Epithelial cell of esophagus (primary cell): ENCODE measurements at regions not wholly inside any gene's neighbourhood (a gene's known extent, or its start where the extent isn't known, plus 50 kb on each side); places are given as distances from the start of the nearest gene placed in this dataset.

Source experiments
- DNase-seq: peaks from one replicate; pipeline ENCODE4 v3.0.0; 2010; ENCODE audit warnings: low read depth
- H3K4me3 ChIP-seq: 2 replicates; pipeline ENCODE4 v1.5.1; 2011; ENCODE audit warnings: mild to moderate bottlenecking, low read length, control low read depth
- TF ChIP-seq, protein P1 (sequence below): IDR thresholded peaks from 2 replicates; pipeline ENCODE4 v1.5.1; 2011; ENCODE audit warnings: low read depth, mild to moderate bottlenecking, low read length, control low read depth, inconsistent platforms; ENCODE audit not compliant: insufficient read depth; ENCODE audit errors: missing control alignments

DNA sequence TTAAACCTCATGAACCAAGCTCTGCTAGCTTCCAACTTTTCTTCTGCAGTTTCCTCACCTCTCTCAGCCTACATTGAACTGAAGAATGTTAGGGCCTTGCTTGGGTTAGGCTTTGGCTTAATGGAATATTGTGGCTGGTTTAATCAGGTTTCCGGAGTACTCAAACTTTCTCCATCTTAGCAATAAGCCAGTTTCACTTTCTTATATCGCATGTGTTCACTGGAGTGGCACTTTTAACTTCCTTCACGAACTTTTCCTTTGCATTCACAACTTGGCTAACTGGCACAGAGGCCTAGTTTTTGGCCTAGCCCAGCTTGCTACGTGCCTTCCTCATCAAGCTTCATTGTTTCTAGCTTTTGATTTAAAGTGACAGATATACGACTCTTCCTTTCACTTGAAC, 81.0 kb upstream of the MAST4 start:
- TF ChIP-seq, protein P1, sequence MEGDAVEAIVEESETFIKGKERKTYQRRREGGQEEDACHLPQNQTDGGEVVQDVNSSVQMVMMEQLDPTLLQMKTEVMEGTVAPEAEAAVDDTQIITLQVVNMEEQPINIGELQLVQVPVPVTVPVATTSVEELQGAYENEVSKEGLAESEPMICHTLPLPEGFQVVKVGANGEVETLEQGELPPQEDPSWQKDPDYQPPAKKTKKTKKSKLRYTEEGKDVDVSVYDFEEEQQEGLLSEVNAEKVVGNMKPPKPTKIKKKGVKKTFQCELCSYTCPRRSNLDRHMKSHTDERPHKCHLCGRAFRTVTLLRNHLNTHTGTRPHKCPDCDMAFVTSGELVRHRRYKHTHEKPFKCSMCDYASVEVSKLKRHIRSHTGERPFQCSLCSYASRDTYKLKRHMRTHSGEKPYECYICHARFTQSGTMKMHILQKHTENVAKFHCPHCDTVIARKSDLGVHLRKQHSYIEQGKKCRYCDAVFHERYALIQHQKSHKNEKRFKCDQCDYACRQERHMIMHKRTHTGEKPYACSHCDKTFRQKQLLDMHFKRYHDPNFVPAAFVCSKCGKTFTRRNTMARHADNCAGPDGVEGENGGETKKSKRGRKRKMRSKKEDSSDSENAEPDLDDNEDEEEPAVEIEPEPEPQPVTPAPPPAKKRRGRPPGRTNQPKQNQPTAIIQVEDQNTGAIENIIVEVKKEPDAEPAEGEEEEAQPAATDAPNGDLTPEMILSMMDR: no peak
- no peak for DNase-seq
- H3K4me3 ChIP-seq: no peak overlapping the region

DNA sequence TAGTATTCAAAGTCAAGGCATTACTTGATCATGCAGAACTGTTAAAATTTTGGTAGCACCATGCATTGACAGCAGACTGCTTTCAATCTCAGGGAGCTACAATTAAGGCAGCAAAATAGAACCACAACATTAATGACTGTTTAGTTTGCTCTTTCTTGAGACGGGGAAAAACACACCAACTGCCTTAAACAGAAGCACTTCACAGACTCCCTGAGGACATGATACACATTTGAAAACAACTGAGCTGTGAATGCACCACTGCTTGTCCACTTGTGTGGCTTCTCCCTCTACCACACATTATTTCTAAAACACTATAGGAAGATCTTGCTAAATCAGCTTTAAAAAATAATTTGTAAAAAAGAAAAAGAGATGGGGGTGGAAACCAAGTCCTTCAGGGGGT, 79.6 kb upstream of the MAST4 start:
- DNase-seq: no peak
- no peak overlapping the region for H3K4me3 ChIP-seq
- TF ChIP-seq, protein P1: no peak

DNA sequence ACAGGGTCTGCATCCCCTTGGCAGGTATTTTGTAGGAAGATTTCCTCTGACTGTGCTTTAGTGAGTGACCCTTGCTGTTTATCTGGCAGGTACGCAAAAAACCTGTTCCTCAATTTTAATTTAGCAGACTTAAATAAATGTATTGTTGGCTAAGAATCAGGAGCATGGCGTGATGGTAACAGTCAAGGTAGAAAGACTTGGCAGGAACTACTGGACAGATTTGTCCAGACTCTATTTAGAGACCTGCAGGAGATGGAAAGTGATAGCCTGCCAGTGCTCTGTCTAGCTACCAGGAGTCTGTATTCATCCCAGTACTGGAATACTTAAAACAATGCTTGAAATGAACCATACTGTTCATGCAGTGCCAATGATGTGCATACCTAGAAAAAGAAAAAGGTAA, 78.8 kb upstream of the MAST4 start:
- DNase-seq: no peak
- no peak overlapping the region for H3K4me3 ChIP-seq
- TF ChIP-seq, protein P1: no peak

DNA sequence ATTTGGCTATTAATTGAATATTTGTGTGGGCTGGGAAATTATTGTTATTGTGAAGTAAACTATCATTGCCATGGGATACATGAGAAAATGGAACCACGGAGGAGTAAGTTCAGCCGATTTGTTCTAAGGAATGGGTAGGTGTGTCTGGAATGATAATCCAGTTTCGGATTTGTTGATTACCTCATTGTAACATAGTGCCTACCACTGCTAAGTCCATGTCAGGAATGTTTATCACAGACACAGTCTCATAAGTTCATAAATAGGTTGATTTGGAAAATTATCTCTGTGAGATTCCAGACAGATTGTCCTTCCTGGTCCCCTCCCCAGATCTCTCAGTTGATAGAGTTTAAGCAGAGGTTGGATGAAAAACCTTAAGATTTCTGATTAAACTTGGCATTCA, 78.1 kb upstream of the MAST4 start:
- no peak for DNase-seq
- TF ChIP-seq, protein P1: no peak
- no peak overlapping the region for H3K4me3 ChIP-seq

DNA sequence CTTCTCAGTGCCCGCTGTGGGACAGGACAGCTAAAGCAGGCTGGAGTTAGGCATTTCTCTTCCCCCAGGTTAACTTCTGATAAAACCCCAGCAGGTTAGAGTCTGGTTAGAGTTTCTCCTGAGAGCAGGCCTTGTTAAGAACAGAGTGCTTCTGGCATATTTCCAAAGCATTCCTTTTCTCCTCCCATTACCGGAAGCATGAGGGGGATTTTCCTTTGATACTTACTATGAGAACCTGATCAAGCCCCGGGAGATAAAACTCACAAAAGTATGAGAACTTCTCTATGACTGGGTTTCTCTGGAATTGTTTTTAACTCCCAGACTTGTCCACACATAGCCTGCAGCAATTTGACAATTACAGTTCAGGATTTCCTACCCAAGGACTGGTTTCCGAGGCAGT, 77.4 kb upstream of the MAST4 start:
- TF ChIP-seq, protein P1: no peak
- no peak overlapping the region for H3K4me3 ChIP-seq
- DNase-seq: peak; percentile 76

DNA sequence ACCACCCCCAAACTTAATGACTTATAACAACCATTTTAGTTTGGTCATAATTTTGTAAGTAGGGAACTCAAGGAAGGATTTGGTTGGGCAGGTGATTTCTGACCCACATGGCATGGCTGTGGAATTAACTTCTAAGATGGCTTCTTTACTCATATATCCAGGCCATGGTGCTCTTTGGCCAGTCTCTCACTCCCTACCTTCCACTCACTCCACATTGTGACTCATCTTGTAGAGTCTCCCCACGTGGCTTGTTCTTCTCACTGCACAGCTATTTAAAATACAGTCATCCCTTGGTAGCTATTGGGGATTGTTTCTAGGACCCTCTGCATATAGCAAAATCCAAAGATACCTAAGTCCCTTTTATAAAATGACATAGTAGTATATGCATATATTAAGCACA, 76.6 kb upstream of the MAST4 start:
- peak; percentile 29 for DNase-seq
- no peak overlapping the region for H3K4me3 ChIP-seq
- TF ChIP-seq, protein P1: no peak

DNA sequence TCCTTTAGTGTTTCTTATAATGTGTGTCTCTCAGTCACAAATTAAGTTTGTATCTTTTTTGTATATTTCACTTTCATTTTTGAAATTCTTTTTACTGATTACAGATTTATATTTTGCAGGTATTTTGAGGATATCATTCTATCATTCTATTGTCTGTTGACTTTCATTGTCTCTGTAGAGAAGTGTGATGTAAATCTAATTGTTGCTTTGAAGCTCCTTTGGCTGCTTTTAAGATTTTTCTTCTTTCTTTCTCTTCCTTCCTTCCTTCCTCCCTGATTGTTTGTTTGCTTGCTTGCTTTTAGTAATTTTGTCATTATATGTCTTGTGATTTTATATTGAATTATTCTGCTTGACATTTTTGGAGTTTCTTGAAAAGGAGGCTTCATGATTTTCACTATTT, 75.3 kb upstream of the MAST4 start:
- TF ChIP-seq, protein P1: no peak
- no peak overlapping the region for H3K4me3 ChIP-seq
- DNase-seq: no peak
